Stomach (tissue), 4 donors: ENCODE measurements at regions not wholly inside any gene's neighbourhood (a gene's known extent, or its start where the extent isn't known, plus 50 kb on each side); places are given as distances from the start of the nearest gene placed in this dataset.
"Not testable (repeated sequence)": the region's sequence is repeated elsewhere in the genome, so short reads cannot be mapped to it uniquely, and the experiment has no call there.

Experiments
- EP300 ChIP-seq: sonication (generic); formaldehyde crosslinking; IDR thresholded peaks from one replicate; pipeline ENCODE4 v1.6.1; 2017; ENCODE audit warnings: antibody characterized with exemption
- POLR2A ChIP-seq, 4 donors: fragments of 450-650 bp; IDR thresholded peaks; one replicate each; pipeline ENCODE4 v1.6.1; 2016; ENCODE audit warnings: antibody characterized with exemption in 4 of 4, control low read depth in 2 of 4, mild to moderate bottlenecking in 1 of 4, moderate library complexity in 1 of 4
- POLR2AphosphoS5 ChIP-seq, 3 donors: sonication (generic); formaldehyde crosslinking; IDR thresholded peaks; one replicate each; pipeline ENCODE4 v1.6.1; 2016; ENCODE audit warnings: antibody characterized with exemption in 3 of 3
- TF ChIP-seq, protein P1 (sequence below), 7 experiments: fragments of 450-650 bp in 4 of 7; fragments of 200-600 bp in 3 of 7; sonication (generic) in 3 of 7; IDR thresholded peaks; one replicate each; pipeline ENCODE4 v1.5.1; 2016 to 2019; ENCODE audit warnings: antibody characterized with exemption in 7 of 7, control low read depth in 2 of 7, mild to moderate bottlenecking in 1 of 7

DNA sequence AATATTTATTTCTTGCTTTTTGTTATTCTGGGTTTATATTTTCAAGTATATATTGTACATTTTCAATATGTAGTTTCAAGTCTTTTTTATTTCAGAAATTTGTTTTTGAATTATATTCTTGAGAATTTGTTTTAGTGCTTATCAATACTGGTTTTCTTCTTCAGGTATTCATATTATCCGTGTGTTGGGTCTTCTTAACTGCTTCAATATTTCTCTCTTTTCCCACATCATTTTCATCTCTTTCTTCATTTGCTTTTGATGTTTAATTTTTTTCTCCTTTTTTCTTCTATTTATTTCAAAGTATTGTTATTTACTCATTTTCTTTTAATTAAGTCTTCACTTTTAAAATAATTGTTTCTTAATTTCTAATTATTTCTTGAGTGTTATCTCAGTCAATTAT lies 367.8 kb downstream of the GPAT3 start:
- TF ChIP-seq, protein P1, sequence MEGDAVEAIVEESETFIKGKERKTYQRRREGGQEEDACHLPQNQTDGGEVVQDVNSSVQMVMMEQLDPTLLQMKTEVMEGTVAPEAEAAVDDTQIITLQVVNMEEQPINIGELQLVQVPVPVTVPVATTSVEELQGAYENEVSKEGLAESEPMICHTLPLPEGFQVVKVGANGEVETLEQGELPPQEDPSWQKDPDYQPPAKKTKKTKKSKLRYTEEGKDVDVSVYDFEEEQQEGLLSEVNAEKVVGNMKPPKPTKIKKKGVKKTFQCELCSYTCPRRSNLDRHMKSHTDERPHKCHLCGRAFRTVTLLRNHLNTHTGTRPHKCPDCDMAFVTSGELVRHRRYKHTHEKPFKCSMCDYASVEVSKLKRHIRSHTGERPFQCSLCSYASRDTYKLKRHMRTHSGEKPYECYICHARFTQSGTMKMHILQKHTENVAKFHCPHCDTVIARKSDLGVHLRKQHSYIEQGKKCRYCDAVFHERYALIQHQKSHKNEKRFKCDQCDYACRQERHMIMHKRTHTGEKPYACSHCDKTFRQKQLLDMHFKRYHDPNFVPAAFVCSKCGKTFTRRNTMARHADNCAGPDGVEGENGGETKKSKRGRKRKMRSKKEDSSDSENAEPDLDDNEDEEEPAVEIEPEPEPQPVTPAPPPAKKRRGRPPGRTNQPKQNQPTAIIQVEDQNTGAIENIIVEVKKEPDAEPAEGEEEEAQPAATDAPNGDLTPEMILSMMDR (IDR thresholded peaks at IDR 0.05), result not testable (repeated sequence)
- TF ChIP-seq POLR2A (IDR thresholded peaks at IDR 0.05); EP300; POLR2AphosphoS5 (IDR thresholded peaks at IDR 0.05): not testable (repeated sequence)
